ENCODE measurements at regions not wholly inside any gene's neighbourhood (a gene's known extent, or its start where the extent isn't known, plus 50 kb on each side); places are given as distances from the start of the nearest gene placed in this dataset.
"Not testable (repeated sequence)": the region's sequence is repeated elsewhere in the genome, so short reads cannot be mapped to it uniquely, and the experiment has no call there.

GRCh38 chr22:27605390-27605789 lies 196.2 kb downstream of the MN1 start:
- Histone ChIP-seq H3K4me3 (no peak overlapping the region), H3K36me3 (no peaks in the 10 kb centered on the region), H3K9me3 (no peaks in the 10 kb centered on the region), H3K27ac (no peak overlapping the region), H3K4me1 (peaks cover 4 to 17% of the 10 kb centered on the region in 2 donors), H3K27me3 (no peaks in the 10 kb centered on the region)
- no peak for DNase-seq (ENCODE audit: low spot score in 2 of 2)
- intact Hi-C loops (cut with DNase I) = no loop called here
- no peak for TF ChIP-seq CTCF (IDR thresholded peaks at IDR 0.05)

GRCh38 chr22:27607750-27608149 lies 193.8 kb downstream of the MN1 start:
- H3K27me3 ChIP-seq; intact Hi-C loops (cut with DNase I); H3K9me3 ChIP-seq; H3K4me3 ChIP-seq; H3K4me1 ChIP-seq; H3K36me3 ChIP-seq; DNase-seq (ENCODE audit: low spot score in 2 of 2); H3K27ac ChIP-seq: not testable (repeated sequence)

GRCh38 chr22:27609451-27609888 lies 192.1 kb downstream of the MN1 start:
- Histone ChIP-seq H3K4me3 (no peak overlapping the region), H3K27ac (no peak overlapping the region), H3K36me3 (no peaks in the 10 kb centered on the region), H3K9me3 (no peaks in the 10 kb centered on the region), H3K27me3 (no peaks in the 10 kb centered on the region), H3K4me1 (peaks cover 4% of the 10 kb centered on the region in 2 donors)
- no peak for DNase-seq (ENCODE audit: low spot score in 2 of 2)
- intact Hi-C loops (cut with DNase I) = no loop called here
- no peak for TF ChIP-seq CTCF (IDR thresholded peaks at IDR 0.05)

GRCh38 chr22:27610164-27610563 lies 191.4 kb downstream of the MN1 start:
- DNase-seq (ENCODE audit: low spot score in 2 of 2); intact Hi-C loops (cut with DNase I); H3K4me3 ChIP-seq; H3K9me3 ChIP-seq; H3K27me3 ChIP-seq; H3K36me3 ChIP-seq; H3K27ac ChIP-seq; H3K4me1 ChIP-seq: not testable (repeated sequence)

- DNase-seq (ENCODE audit: low spot score in 2 of 2) = no peak
- no peak for TF ChIP-seq CTCF (IDR thresholded peaks at IDR 0.05)
- peaks cover 6% of the 10 kb centered on the region in 2 donors for H3K4me1 ChIP-seq
- H3K27ac ChIP-seq = no peak overlapping the region
- no peaks in the 10 kb centered on the region for H3K27me3 ChIP-seq
- intact Hi-C loops (cut with DNase I) = no loop called here
- no peaks in the 10 kb centered on the region for H3K36me3 ChIP-seq
- no peak overlapping the region for H3K4me3 ChIP-seq
- no peaks in the 10 kb centered on the region for H3K9me3 ChIP-seq
Measured at GRCh38 chr22:27610863-27611786, 190.4 kb downstream of the MN1 start.

GRCh38 chr22:27612115-27612514 lies 189.4 kb downstream of the MN1 start:
- Histone ChIP-seq H3K36me3 (no peaks in the 10 kb centered on the region), H3K9me3 (no peaks in the 10 kb centered on the region), H3K4me1 (peaks cover 6% of the 10 kb centered on the region in 2 donors), H3K4me3 (no peak overlapping the region), H3K27ac (no peak overlapping the region), H3K27me3 (no peaks in the 10 kb centered on the region)
- intact Hi-C loops (cut with DNase I) = no loop called here
- no peak for TF ChIP-seq CTCF (IDR thresholded peaks at IDR 0.05)
- DNase-seq (ENCODE audit: low spot score in 2 of 2) = no peak
